GM06990 (cell line): ENCODE measurements at regions not wholly inside any gene's neighbourhood (a gene's known extent, or its start where the extent isn't known, plus 50 kb on each side); places are given as distances from the start of the nearest gene placed in this dataset.

Experiments used
- DNase-seq: peaks from one replicate; pipeline ENCODE4 v3.0.0-alpha.2; 2011; ENCODE audit not compliant: insufficient read length; ENCODE audit errors: extremely low read depth
- H3K27me3 ChIP-seq: replicated peaks from 2 replicates; pipeline ENCODE4 v1.6.0; 2011; ENCODE audit warnings: low read length; ENCODE audit not compliant: control insufficient read depth, insufficient read depth
- H3K36me3 ChIP-seq: 2 replicates; pipeline ENCODE4 v1.5.1; 2011; ENCODE audit warnings: low read length; ENCODE audit not compliant: control insufficient read depth, insufficient read depth
- H3K4me3 ChIP-seq: replicated peaks from 2 replicates; pipeline ENCODE4 v1.5.1; 2011; ENCODE audit warnings: low read depth, mild to moderate bottlenecking, control low read depth, low read length
- CTCF ChIP-seq: IDR thresholded peaks from 2 replicates; pipeline ENCODE4 v1.5.1; 2011; ENCODE audit warnings: low read length, control low read depth, mild to moderate bottlenecking, inconsistent platforms; ENCODE audit not compliant: insufficient read depth, poor library complexity, severe bottlenecking

- no peaks in the 10 kb centered on the region for H3K27me3 ChIP-seq
- no peak overlapping the region for H3K4me3 ChIP-seq
- no peaks in the 10 kb centered on the region for H3K36me3 ChIP-seq
- DNase-seq = no peak
- no peak for TF ChIP-seq CTCF
Measured at GRCh38 chr3:194038960-194039359, 97.0 kb upstream of the HES1 start.

GRCh38 chr3:194040516-194041273 is 95.3 kb upstream of the HES1 start:
- Histone ChIP-seq H3K36me3 (no peaks in the 10 kb centered on the region), H3K4me3 (no peak overlapping the region), H3K27me3 (no peaks in the 10 kb centered on the region)
- TF ChIP-seq CTCF = no peak
- no peak for DNase-seq

- no peak for DNase-seq
- no peak for TF ChIP-seq CTCF
Measured at GRCh38 chr3:194042927-194043326, 93.0 kb upstream of the HES1 start.

GRCh38 chr3:194043516-194043915 is 92.4 kb upstream of the HES1 start:
- no peak for TF ChIP-seq CTCF
- H3K27me3 ChIP-seq = no peaks in the 10 kb centered on the region
- no peaks in the 10 kb centered on the region for H3K36me3 ChIP-seq
- DNase-seq = no peak
- no peak overlapping the region for H3K4me3 ChIP-seq

More at GRCh38 chr3:194042927-194043326, 93.0 kb upstream of the HES1 start:
- H3K4me3 ChIP-seq = no peak overlapping the region
- H3K36me3 ChIP-seq = no peaks in the 10 kb centered on the region
- no peaks in the 10 kb centered on the region for H3K27me3 ChIP-seq

- DNase-seq = no peak
- Histone ChIP-seq H3K4me3 (no peak overlapping the region), H3K36me3 (no peaks in the 10 kb centered on the region), H3K27me3 (no peaks in the 10 kb centered on the region)
- no peak for TF ChIP-seq CTCF
Measured at GRCh38 chr3:194045289-194045688, 90.7 kb upstream of the HES1 start.

GRCh38 chr3:194045919-194046318 is 90.0 kb upstream of the HES1 start:
- H3K27me3 ChIP-seq = no peaks in the 10 kb centered on the region
- H3K36me3 ChIP-seq = no peaks in the 10 kb centered on the region
- no peak for DNase-seq
- TF ChIP-seq CTCF = no peak
- H3K4me3 ChIP-seq = no peak overlapping the region
